LNCaP clone FGC (cell line): ENCODE measurements at regions not wholly inside any gene's neighbourhood (a gene's known extent, or its start where the extent isn't known, plus 50 kb on each side); places are given as distances from the start of the nearest gene placed in this dataset.

Experiments used
- DNase-seq: peaks from one replicate; pipeline ENCODE4 v3.0.0-alpha.2; 2011; ENCODE audit warnings: low read depth
- H3K4me3 ChIP-seq: 2 replicates; pipeline ENCODE4 v1.5.1; 2011; ENCODE audit warnings: mild to moderate bottlenecking, low read depth, low read length, control low read depth
- TF ChIP-seq, protein P1 (sequence below): IDR thresholded peaks from 2 replicates; pipeline ENCODE4 v1.5.1; 2012; ENCODE audit warnings: mild to moderate bottlenecking; ENCODE audit not compliant: control insufficient read depth, insufficient read depth; ENCODE audit errors: extremely low read depth

DNA sequence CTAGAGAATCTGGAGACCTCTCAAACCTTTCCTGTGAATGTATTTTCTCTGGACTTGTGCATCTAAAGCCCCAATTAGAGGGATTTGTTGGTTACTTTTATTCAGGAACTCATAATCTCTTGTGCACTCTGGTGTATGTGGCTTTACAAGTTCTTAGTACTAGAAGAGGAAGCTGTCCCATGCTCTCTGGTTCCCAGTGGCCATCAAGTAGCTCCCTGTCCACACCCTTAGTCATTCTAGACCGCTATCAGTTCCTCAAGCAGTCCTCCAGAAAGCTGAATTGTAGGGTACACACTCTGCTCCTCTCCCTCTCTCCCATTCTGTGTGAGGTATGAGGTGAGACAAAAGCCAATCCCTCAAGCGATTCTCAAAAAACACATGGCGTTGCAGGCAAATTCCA lies 470.3 kb downstream of the PTPRC start:
- TF ChIP-seq, protein P1, sequence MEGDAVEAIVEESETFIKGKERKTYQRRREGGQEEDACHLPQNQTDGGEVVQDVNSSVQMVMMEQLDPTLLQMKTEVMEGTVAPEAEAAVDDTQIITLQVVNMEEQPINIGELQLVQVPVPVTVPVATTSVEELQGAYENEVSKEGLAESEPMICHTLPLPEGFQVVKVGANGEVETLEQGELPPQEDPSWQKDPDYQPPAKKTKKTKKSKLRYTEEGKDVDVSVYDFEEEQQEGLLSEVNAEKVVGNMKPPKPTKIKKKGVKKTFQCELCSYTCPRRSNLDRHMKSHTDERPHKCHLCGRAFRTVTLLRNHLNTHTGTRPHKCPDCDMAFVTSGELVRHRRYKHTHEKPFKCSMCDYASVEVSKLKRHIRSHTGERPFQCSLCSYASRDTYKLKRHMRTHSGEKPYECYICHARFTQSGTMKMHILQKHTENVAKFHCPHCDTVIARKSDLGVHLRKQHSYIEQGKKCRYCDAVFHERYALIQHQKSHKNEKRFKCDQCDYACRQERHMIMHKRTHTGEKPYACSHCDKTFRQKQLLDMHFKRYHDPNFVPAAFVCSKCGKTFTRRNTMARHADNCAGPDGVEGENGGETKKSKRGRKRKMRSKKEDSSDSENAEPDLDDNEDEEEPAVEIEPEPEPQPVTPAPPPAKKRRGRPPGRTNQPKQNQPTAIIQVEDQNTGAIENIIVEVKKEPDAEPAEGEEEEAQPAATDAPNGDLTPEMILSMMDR, result no peak
- no peak overlapping the region for H3K4me3 ChIP-seq
- no peak for DNase-seq

DNA sequence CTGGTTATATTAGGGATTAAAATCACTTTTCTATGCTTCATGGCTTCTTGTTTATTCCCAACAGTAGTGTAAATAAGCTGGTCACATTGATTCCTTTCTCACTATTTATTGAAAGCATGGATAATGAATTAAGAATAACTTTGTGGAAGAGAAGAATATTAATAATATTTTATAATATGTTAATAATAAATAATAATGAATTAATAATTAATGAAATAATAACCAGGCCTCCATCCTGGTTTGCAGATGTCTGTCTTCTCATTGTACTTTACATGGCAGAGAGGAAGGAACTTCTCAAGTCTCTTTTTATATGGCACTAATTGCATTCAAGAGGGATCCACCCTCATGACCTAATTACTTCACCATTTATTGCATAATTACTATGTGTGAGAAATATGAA lies 473.5 kb downstream of the PTPRC start:
- DNase-seq, result no peak
- no peak overlapping the region for H3K4me3 ChIP-seq
- TF ChIP-seq, protein P1, result no peak

DNA sequence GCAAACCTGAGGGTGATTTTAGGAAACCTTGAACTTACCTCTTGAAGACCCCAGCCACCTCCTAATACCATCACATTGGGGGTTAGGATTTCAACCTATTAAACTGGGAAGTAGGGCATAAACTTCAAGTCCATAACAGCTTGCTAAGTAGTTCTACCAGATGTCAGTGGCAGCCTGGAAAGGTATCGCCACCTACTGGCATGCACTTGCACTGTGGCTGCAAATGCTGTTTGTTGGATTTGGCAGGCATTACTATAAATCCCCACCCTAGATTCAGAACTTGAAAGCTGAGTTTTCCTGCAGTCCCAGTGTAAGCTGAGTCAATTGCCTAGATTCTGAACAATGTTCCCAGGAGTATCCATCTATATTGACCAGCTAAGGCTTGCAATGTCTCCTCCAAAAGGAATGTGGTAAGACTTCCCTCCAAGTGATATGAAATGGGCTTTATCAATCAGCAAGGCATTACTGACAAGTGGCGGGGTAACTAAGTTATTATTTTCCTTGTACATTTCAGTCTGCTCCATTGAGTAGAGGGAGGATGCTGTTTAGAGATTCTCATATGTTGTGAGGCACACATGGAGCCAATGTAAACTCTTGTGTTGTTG lies 474.5 kb downstream of the PTPRC start:
- no peak overlapping the region for H3K4me3 ChIP-seq
- peak; percentile 31 for DNase-seq
- TF ChIP-seq, protein P1, result peak; percentile 94

DNA sequence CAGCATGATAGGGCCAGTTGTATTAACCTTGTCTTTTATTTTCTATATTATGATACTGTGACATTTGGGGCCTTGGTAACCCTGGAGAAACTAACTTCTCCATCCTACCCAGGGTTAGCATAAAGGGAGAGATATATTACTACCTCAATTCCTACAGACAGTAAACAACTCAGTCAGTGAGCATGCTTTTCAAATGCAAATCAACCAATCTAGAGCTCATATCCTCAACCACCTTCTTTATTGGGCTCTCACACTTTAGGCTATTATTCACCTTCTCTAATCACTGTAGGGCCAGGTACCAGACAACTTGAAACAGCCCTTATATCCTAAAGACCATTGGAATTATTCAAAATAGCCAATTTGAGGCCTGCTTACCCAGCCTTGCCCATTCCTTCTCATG lies 477.6 kb downstream of the PTPRC start:
- DNase-seq, result no peak
- TF ChIP-seq, protein P1, result no peak
- H3K4me3 ChIP-seq, result no peak overlapping the region

DNA sequence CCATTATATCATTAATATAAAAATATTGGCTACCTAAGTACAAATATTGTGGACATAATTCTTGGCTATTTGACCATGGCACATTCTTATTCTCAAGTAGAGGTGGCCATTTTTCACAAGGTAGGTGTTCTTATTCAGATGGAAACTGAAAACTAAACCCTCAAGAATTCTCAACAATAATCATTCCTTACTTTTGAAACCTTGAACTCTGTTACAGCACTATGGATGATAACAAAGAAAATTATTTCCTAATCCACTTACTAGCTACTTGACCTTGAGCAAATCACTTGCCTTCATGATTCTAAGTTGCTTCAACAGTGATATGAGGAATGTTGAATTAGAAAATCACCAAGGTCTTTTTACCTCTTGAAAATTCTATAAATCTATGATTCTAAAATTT lies 482.2 kb downstream of the PTPRC start:
- DNase-seq, result no peak
- TF ChIP-seq, protein P1, result no peak
- H3K4me3 ChIP-seq, result no peak overlapping the region

DNA sequence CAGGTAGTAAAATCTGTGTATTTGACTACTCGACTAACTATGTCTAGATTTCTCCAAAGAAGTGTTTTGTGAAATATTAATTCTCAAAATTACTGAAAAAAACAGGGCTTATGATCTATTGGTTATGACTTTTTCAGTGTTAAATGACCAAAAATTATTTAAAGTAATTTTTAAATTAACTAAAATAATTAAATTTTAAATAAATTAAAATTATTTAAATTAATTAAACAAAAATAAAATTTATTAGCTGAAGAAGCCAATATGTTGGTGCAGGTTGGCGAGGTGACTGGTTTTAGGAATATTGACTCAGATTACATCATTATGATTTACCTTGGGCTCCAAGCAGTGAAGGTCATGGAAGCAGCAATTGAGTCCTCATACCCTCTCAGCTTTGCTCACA lies 483.2 kb downstream of the PTPRC start:
- H3K4me3 ChIP-seq, result no peak overlapping the region
- TF ChIP-seq, protein P1, result no peak
- no peak for DNase-seq
